MM.1S (cell line): ENCODE measurements at regions not wholly inside any gene's neighbourhood (a gene's known extent, or its start where the extent isn't known, plus 50 kb on each side); places are given as distances from the start of the nearest gene placed in this dataset.

Source experiments
- DNase-seq: peaks from one replicate; pipeline ENCODE4 v3.0.0-alpha.2; 2015
- H2AFZ ChIP-seq: fragments of 300-600 bp; sonication (generic); 2 replicates; pipeline ENCODE4 v1.6.0; 2016; ENCODE audit warnings: antibody characterized with exemption, low read length
- H3F3A ChIP-seq: fragments of 300-600 bp; sonication (generic); 2 replicates; pipeline ENCODE4 v1.6.1; 2016; ENCODE audit warnings: mild to moderate bottlenecking, antibody characterized with exemption, low read length, moderate library complexity, mixed read lengths; ENCODE audit not compliant: insufficient read depth
- H3K27ac ChIP-seq: fragments of 300-600 bp; sonication (generic); 2 replicates; pipeline ENCODE4 v1.5.1; 2016; ENCODE audit warnings: mild to moderate bottlenecking, low read length
- H3K27me3 ChIP-seq: fragments of 300-600 bp; sonication (generic); replicated peaks from 2 replicates; pipeline ENCODE4 v1.6.0; 2016; ENCODE audit warnings: low read length; ENCODE audit not compliant: insufficient read depth
- H3K36me3 ChIP-seq: fragments of 300-600 bp; sonication (generic); replicated peaks from 2 replicates; pipeline ENCODE4 v1.6.1; 2016; ENCODE audit warnings: mild to moderate bottlenecking, low read length, mixed read lengths; ENCODE audit not compliant: insufficient read depth
- H3K4me1 ChIP-seq: fragments of 300-600 bp; sonication (generic); 2 replicates; pipeline ENCODE4 v1.6.1; 2016; ENCODE audit warnings: low read length, mixed read lengths
- H3K4me2 ChIP-seq: fragments of 300-600 bp; sonication (generic); 2 replicates; pipeline ENCODE4 v1.6.0; 2016; ENCODE audit warnings: low read depth, low read length
- H3K4me3 ChIP-seq: fragments of 300-600 bp; sonication (generic); 2 replicates; pipeline ENCODE4 v1.5.1; 2016; ENCODE audit warnings: low read length, mixed read lengths
- H3K79me2 ChIP-seq: fragments of 300-600 bp; sonication (generic); 2 replicates; pipeline ENCODE4 v1.6.1; 2016; ENCODE audit warnings: mixed run types, low read length, mixed read lengths
- H3K9ac ChIP-seq: fragments of 300-600 bp; sonication (generic); 2 replicates; pipeline ENCODE4 v1.6.1; 2016; ENCODE audit warnings: low read length, mixed read lengths
- H3K9me2 ChIP-seq: fragments of 300-600 bp; sonication (generic); replicated peaks from 2 replicates; pipeline ENCODE4 v1.6.1; 2016; ENCODE audit warnings: mild to moderate bottlenecking, low read length, mixed read lengths; ENCODE audit not compliant: insufficient read depth
- H3K9me3 ChIP-seq: fragments of 300-600 bp; sonication (generic); replicated peaks from 2 replicates; pipeline ENCODE4 v1.6.1; 2016; ENCODE audit warnings: mild to moderate bottlenecking, low read length, mixed read lengths; ENCODE audit not compliant: insufficient read depth
- H4K20me1 ChIP-seq: fragments of 300-600 bp; sonication (generic); 2 replicates; pipeline ENCODE4 v1.6.1; 2016; ENCODE audit warnings: mild to moderate bottlenecking, low read length, moderate library complexity, mixed read lengths; ENCODE audit not compliant: insufficient read depth
- EZH2 ChIP-seq: fragments of 300-600 bp; sonication (generic); optimal IDR thresholded peaks from 2 replicates; pipeline ENCODE3; 2017; ENCODE audit warnings: low read depth, mild to moderate bottlenecking, antibody characterized with exemption, low read length, mixed read lengths
- EZH2phosphoT487 ChIP-seq: fragments of 300-600 bp; sonication (generic); IDR thresholded peaks from 2 replicates; pipeline ENCODE4 v1.6.1; 2018; ENCODE audit warnings: antibody characterized with exemption, low read length
- TF ChIP-seq, protein P1 (sequence below): fragments of 300-600 bp; sonication (generic); IDR thresholded peaks from 2 replicates; pipeline ENCODE4 v1.5.1; 2016; ENCODE audit warnings: antibody characterized with exemption, low read length, mixed read lengths

- TF ChIP-seq, protein P1, sequence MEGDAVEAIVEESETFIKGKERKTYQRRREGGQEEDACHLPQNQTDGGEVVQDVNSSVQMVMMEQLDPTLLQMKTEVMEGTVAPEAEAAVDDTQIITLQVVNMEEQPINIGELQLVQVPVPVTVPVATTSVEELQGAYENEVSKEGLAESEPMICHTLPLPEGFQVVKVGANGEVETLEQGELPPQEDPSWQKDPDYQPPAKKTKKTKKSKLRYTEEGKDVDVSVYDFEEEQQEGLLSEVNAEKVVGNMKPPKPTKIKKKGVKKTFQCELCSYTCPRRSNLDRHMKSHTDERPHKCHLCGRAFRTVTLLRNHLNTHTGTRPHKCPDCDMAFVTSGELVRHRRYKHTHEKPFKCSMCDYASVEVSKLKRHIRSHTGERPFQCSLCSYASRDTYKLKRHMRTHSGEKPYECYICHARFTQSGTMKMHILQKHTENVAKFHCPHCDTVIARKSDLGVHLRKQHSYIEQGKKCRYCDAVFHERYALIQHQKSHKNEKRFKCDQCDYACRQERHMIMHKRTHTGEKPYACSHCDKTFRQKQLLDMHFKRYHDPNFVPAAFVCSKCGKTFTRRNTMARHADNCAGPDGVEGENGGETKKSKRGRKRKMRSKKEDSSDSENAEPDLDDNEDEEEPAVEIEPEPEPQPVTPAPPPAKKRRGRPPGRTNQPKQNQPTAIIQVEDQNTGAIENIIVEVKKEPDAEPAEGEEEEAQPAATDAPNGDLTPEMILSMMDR = no peak
- TF ChIP-seq EZH2 (no peak), EZH2phosphoT487 (no peak)
- no peaks in the 10 kb centered on the region for H3K9me3 ChIP-seq
- H4K20me1 ChIP-seq = no peaks in the 10 kb centered on the region
- no peaks in the 10 kb centered on the region for H3K36me3 ChIP-seq
- H3K4me3 ChIP-seq = no peak overlapping the region
- no peaks in the 10 kb centered on the region for H3F3A ChIP-seq
- no peak overlapping the region for H2AFZ ChIP-seq
- H3K9me2 ChIP-seq = no peaks in the 10 kb centered on the region
- no peak for DNase-seq
- H3K27me3 ChIP-seq = no peaks in the 10 kb centered on the region
- no peak overlapping the region for H3K9ac ChIP-seq
- no peak overlapping the region for H3K4me2 ChIP-seq
- no peaks in the 10 kb centered on the region for H3K79me2 ChIP-seq
- H3K27ac ChIP-seq = no peak overlapping the region
- no peaks in the 10 kb centered on the region for H3K4me1 ChIP-seq
Measured at GRCh38 chr6:167579806-167580618, 246.7 kb upstream of the AFDN start.

- Histone ChIP-seq H3K79me2 (no peaks in the 10 kb centered on the region), H4K20me1 (no peaks in the 10 kb centered on the region), H3K36me3 (no peaks in the 10 kb centered on the region), H3K4me2 (no peak overlapping the region), H3K9ac (no peak overlapping the region), H3F3A (no peaks in the 10 kb centered on the region), H3K4me3 (no peak overlapping the region), H3K27me3 (no peaks in the 10 kb centered on the region), H3K4me1 (no peaks in the 10 kb centered on the region), H3K9me3 (no peaks in the 10 kb centered on the region), H3K27ac (no peak overlapping the region), H2AFZ (no peak overlapping the region), H3K9me2 (no peaks in the 10 kb centered on the region)
- no peak for TF ChIP-seq EZH2phosphoT487
- TF ChIP-seq, protein P1 = no peak
- no peak for TF ChIP-seq EZH2
- no peak for DNase-seq
Measured at GRCh38 chr6:167580619-167580911, 246.1 kb upstream of the AFDN start.

- H3K4me3 ChIP-seq = no peak overlapping the region
- H3K4me2 ChIP-seq = no peak overlapping the region
- DNase-seq = no peak
- H2AFZ ChIP-seq = no peak overlapping the region
- no peaks in the 10 kb centered on the region for H3K9me3 ChIP-seq
- H3K4me1 ChIP-seq = no peaks in the 10 kb centered on the region
- TF ChIP-seq EZH2 (no peak), EZH2phosphoT487 (no peak)
- TF ChIP-seq, protein P1 = no peak
- H3K9me2 ChIP-seq = no peaks in the 10 kb centered on the region
- H3K27me3 ChIP-seq = no peaks in the 10 kb centered on the region
- no peaks in the 10 kb centered on the region for H3F3A ChIP-seq
- no peak overlapping the region for H3K27ac ChIP-seq
- H4K20me1 ChIP-seq = no peaks in the 10 kb centered on the region
- H3K79me2 ChIP-seq = no peaks in the 10 kb centered on the region
- H3K36me3 ChIP-seq = no peaks in the 10 kb centered on the region
- no peak overlapping the region for H3K9ac ChIP-seq
Measured at GRCh38 chr6:167581637-167582036, 245.1 kb upstream of the AFDN start.
